ENCODE measurements at regions not wholly inside any gene's neighbourhood (a gene's known extent, or its start where the extent isn't known, plus 50 kb on each side); places are given as distances from the start of the nearest gene placed in this dataset.

DNA sequence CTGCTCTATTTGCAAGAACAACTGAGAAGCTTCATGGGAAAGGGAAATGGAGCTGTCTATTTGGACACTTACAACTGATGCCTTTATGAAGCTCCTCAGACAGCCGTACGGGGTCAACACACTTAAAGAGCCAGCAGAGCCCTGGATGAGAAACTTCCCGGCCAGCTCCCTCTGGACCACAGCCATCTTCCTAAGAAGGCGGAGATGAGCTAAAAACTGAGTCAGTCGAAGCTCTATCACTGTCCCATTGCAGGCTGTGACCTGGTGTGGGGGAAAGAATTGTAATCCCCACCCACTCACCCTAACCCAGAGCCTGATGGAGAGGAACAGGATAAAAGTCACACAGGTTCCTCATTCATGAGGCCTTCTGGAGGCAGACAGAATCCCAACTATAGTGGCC is 360.4 kb upstream of the JARID2 start:
- TF ChIP-seq, protein P1, sequence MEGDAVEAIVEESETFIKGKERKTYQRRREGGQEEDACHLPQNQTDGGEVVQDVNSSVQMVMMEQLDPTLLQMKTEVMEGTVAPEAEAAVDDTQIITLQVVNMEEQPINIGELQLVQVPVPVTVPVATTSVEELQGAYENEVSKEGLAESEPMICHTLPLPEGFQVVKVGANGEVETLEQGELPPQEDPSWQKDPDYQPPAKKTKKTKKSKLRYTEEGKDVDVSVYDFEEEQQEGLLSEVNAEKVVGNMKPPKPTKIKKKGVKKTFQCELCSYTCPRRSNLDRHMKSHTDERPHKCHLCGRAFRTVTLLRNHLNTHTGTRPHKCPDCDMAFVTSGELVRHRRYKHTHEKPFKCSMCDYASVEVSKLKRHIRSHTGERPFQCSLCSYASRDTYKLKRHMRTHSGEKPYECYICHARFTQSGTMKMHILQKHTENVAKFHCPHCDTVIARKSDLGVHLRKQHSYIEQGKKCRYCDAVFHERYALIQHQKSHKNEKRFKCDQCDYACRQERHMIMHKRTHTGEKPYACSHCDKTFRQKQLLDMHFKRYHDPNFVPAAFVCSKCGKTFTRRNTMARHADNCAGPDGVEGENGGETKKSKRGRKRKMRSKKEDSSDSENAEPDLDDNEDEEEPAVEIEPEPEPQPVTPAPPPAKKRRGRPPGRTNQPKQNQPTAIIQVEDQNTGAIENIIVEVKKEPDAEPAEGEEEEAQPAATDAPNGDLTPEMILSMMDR (IDR thresholded peaks at IDR 0.05; ENCODE audit: poor library complexity), result no peak
- no peak for TF ChIP-seq EZH2phosphoT487 (IDR thresholded peaks at IDR 0.05; ENCODE audit: low read depth, severe bottlenecking, unreplicated experiment)
